ENCODE measurements at regions not wholly inside any gene's neighbourhood (a gene's known extent, or its start where the extent isn't known, plus 50 kb on each side); places are given as distances from the start of the nearest gene placed in this dataset.

DNA sequence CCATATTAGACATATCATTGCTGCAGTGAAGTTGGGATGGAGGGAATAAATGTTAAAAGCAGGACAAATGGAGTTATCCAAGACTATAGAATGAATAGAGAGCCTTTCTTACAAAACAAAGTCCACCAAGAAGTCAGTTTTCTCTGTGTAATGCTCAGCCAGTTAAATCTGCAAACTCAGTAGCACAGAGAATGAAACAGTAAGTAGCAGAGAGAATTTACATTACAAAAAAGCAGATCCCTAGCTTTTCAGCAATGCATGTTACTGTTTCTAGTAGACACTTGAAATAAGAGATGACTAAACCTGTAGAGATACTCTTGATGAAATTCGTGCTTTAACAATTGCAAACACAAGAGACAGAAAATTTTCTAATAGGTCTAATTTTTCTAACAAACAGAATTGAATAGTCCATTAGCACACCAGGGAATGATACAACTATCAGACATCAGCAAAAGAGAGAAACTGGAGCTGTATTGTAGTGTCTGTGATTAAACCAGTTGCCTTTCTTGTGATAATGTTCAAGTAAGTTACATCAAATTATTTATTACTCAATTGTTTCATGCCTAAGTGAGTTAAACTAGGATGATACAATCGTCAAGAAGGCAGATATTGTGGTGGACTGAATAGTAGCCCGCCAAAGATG is 322.2 kb upstream of the DDX18 start:
- intact Hi-C loops (cut with DNase I; ENCODE audit: low total_unique reads), result no loop called here
- H3K4me3 ChIP-seq, result no peak overlapping the region

DNA sequence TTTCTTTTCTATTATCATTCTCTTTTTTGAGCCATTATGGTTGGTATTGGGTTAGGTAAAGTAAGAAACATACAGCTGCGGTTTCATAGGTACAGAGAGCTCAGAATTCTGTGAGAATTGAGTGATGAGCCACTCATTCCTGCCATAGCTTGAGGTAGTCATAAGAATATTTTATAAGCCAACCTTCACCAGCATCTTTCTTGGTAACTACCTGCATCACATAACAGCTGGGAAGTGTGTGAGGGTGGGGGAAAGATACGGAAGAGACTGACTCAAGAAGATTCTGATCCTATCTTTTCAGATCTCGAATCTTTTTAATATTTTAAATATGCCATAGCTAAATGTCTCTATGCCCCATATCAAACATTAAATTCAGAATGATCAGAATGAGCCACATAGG is 313.8 kb upstream of the DDX18 start:
- no peaks in the 10 kb centered on the region for H3K4me1 ChIP-seq

More for the DNA sequence above, 322.2 kb upstream of the DDX18 start:
- Histone ChIP-seq H3K4me1 (no peaks in the 10 kb centered on the region), H3K27me3 (no peaks in the 10 kb centered on the region), H3K27ac (no peak overlapping the region), H3K9me3 (no peaks in the 10 kb centered on the region), H3K36me3 (no peaks in the 10 kb centered on the region)
- DNase-seq (ENCODE audit: low spot score in 2 of 2), result no peak
- no peak for TF ChIP-seq POLR2AphosphoS5 (IDR thresholded peaks at IDR 0.05)
- TF ChIP-seq, protein P1, sequence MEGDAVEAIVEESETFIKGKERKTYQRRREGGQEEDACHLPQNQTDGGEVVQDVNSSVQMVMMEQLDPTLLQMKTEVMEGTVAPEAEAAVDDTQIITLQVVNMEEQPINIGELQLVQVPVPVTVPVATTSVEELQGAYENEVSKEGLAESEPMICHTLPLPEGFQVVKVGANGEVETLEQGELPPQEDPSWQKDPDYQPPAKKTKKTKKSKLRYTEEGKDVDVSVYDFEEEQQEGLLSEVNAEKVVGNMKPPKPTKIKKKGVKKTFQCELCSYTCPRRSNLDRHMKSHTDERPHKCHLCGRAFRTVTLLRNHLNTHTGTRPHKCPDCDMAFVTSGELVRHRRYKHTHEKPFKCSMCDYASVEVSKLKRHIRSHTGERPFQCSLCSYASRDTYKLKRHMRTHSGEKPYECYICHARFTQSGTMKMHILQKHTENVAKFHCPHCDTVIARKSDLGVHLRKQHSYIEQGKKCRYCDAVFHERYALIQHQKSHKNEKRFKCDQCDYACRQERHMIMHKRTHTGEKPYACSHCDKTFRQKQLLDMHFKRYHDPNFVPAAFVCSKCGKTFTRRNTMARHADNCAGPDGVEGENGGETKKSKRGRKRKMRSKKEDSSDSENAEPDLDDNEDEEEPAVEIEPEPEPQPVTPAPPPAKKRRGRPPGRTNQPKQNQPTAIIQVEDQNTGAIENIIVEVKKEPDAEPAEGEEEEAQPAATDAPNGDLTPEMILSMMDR (IDR thresholded peaks at IDR 0.05), result no peak

DNA sequence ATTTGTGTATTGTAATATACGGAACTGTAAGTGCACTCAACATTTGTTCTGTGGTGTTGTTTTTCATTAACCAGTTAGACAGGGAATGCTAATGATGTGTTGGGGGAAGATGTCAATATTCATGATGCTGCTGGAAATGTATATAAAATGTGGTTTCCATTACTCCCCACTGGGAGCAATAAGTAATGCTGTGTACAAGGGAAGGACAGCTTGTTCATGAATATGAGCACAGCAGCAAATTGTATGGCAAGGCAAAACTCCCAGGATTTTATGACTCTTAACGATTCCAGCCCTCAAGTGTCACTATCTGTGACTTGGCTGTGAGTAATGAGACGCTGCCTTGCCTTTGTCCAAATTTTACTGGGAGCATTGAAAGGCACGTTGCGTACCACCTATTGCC is 312.4 kb upstream of the DDX18 start:
- Histone ChIP-seq H3K4me1 (no peaks in the 10 kb centered on the region), H3K4me3 (no peak overlapping the region), H3K36me3 (no peaks in the 10 kb centered on the region), H3K27me3 (no peaks in the 10 kb centered on the region), H3K9me3 (peaks cover 0 to 5% of the 10 kb centered on the region in 2 donors), H3K27ac (no peak overlapping the region)
- no peak for DNase-seq (ENCODE audit: low spot score in 2 of 2)
- TF ChIP-seq POLR2A (IDR thresholded peaks at IDR 0.05) (no peak), POLR2AphosphoS5 (IDR thresholded peaks at IDR 0.05) (no peak)
- TF ChIP-seq, protein P1 (IDR thresholded peaks at IDR 0.05), result no peak
- intact Hi-C loops (cut with DNase I; ENCODE audit: low total_unique reads), result no loop called here

More for the DNA sequence above, 313.8 kb upstream of the DDX18 start:
- Histone ChIP-seq H3K27ac (no peak overlapping the region), H3K36me3 (no peaks in the 10 kb centered on the region), H3K27me3 (no peaks in the 10 kb centered on the region), H3K9me3 (peaks cover 0 to 5% of the 10 kb centered on the region in 2 donors), H3K4me3 (no peak overlapping the region)
- no peak for DNase-seq (ENCODE audit: low spot score in 2 of 2)
- TF ChIP-seq POLR2A (IDR thresholded peaks at IDR 0.05) (no peak), POLR2AphosphoS5 (IDR thresholded peaks at IDR 0.05) (no peak)
- TF ChIP-seq, protein P1 (IDR thresholded peaks at IDR 0.05), result no peak
- intact Hi-C loops (cut with DNase I; ENCODE audit: low total_unique reads), result no loop called here

DNA sequence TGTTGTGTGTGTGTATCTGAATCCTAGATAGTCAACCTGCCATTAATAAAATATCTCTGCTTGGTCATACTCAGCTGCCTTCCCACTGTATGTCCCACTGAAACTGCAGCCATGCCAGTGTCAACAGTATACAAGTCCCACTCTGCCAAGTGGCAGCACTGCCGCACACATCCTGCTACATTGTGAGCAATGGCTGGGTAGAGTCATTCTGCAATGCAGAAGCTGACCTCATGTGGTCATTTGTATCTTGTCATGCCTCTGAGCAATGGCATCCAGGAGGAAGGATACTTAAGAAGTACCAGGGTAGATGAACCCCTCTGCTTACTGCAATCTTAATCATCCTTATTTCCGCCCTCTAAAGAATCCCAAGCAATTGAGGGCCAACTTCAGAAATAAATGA is 302.2 kb upstream of the DDX18 start:
- H3K4me3 ChIP-seq, result no peak overlapping the region
- H3K27me3 ChIP-seq, result no peaks in the 10 kb centered on the region
- no peak for DNase-seq (ENCODE audit: low spot score in 2 of 2)
- no peaks in the 10 kb centered on the region for H3K36me3 ChIP-seq
- no peaks in the 10 kb centered on the region for H3K9me3 ChIP-seq
- H3K27ac ChIP-seq, result no peak overlapping the region
- TF ChIP-seq, protein P1 (IDR thresholded peaks at IDR 0.05), result no peak
- no peak for TF ChIP-seq POLR2A (IDR thresholded peaks at IDR 0.05)
- no peak for TF ChIP-seq POLR2AphosphoS5 (IDR thresholded peaks at IDR 0.05)
- no peaks in the 10 kb centered on the region for H3K4me1 ChIP-seq
- intact Hi-C loops (cut with DNase I; ENCODE audit: low total_unique reads), result no loop called here

DNA sequence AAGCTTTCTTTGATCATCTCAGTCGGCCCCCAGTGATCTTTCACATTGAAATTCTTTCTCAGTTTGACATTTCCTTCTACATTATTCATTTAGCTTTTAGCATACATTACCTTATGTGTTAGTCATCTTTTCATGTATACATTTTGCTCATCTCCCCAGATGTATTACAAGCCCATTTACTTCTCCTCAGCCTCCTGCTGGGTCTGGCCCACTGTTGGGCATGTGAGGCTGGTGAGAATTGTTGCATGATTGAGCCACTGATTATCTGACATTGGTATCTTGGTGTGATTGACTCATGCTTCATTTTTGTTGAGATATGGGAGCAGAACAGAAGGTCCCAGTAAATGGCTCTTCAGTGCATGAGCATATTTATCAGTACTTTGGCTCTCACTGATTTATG is 300.1 kb upstream of the DDX18 start:
- Histone ChIP-seq H3K36me3 (no peaks in the 10 kb centered on the region), H3K4me3 (no peak overlapping the region), H3K9me3 (no peaks in the 10 kb centered on the region), H3K27ac (no peak overlapping the region), H3K4me1 (no peaks in the 10 kb centered on the region), H3K27me3 (no peaks in the 10 kb centered on the region)
- TF ChIP-seq, protein P1 (IDR thresholded peaks at IDR 0.05), result no peak
- TF ChIP-seq POLR2A (IDR thresholded peaks at IDR 0.05) (no peak), POLR2AphosphoS5 (IDR thresholded peaks at IDR 0.05) (no peak)
- DNase-seq (ENCODE audit: low spot score in 2 of 2), result no peak
- intact Hi-C loops (cut with DNase I; ENCODE audit: low total_unique reads), result no loop called here
